PC-9 (cell line): ENCODE measurements at regions not wholly inside any gene's neighbourhood (a gene's known extent, or its start where the extent isn't known, plus 50 kb on each side); places are given as distances from the start of the nearest gene placed in this dataset.

Experiments
- BruUV-seq: library from RNA; stranded (reverse); fragments of 400-500 nt; replicated peaks from 2 replicates; lab custom pipeline; 2021; lab: Mats Ljungman, UMichigan
- CTCF ChIA-PET: fragments of 300-600 bp; sonication (Branson Sonifier 250); formaldehyde crosslinking; loops from one replicate; lab custom pipeline; 2022; ENCODE audit warnings: antibody characterized with exemption; lab: Charles Lee
- POLR2A ChIA-PET: fragments of 300-600 bp; sonication (Branson Sonifier 250); formaldehyde crosslinking; loops from one replicate; lab custom pipeline; 2022; ENCODE audit warnings: antibody characterized with exemption; ENCODE audit not compliant: unreplicated experiment; lab: Charles Lee
- DNase-seq, 2 experiments: peaks; one replicate each; pipeline versions ENCODE4 v3.0.0 to v3.0.0-alpha.2; 2015 to 2022; ENCODE audit warnings: mixed read lengths in 1 of 2
- H2AFZ ChIP-seq: fragments of 200-600 bp; sonication (generic); 2 replicates; pipeline ENCODE4 v1.8.1; 2017; ENCODE audit warnings: antibody characterized with exemption
- H3F3A ChIP-seq: fragments of 200-600 bp; sonication (generic); 2 replicates; pipeline ENCODE4 v1.8.1; 2017; ENCODE audit warnings: antibody characterized with exemption, mild to moderate bottlenecking, low read depth; ENCODE audit not compliant: insufficient read depth
- H3K27ac ChIP-seq: fragments of 200-600 bp; sonication (generic); 2 replicates; pipeline ENCODE4 v1.6.1; 2016; ENCODE audit warnings: mixed run types
- H3K27me3 ChIP-seq: fragments of 200-600 bp; sonication (generic); 2 replicates; pipeline ENCODE4 v1.6.1; 2016; ENCODE audit warnings: low read depth, mixed run types; ENCODE audit not compliant: insufficient read depth
- H3K36me3 ChIP-seq: fragments of 200-600 bp; sonication (generic); 2 replicates; pipeline ENCODE4 v1.6.1; 2016; ENCODE audit warnings: low read depth, mixed run types
- H3K4me1 ChIP-seq: fragments of 200-600 bp; sonication (generic); replicated peaks from 2 replicates; pipeline ENCODE4 v1.6.1; 2016; ENCODE audit warnings: mixed run types; ENCODE audit not compliant: insufficient read depth
- H3K4me2 ChIP-seq: fragments of 200-600 bp; sonication (generic); 2 replicates; pipeline ENCODE4 v1.6.1; 2017; ENCODE audit warnings: mixed run types
- H3K4me3 ChIP-seq: fragments of 200-600 bp; sonication (generic); 2 replicates; pipeline ENCODE4 v1.6.1; 2016; ENCODE audit warnings: mixed run types
- H3K79me2 ChIP-seq: fragments of 200-600 bp; sonication (generic); 2 replicates; pipeline ENCODE4 v1.6.1; 2017; ENCODE audit warnings: low read depth, mixed run types
- H3K9me2 ChIP-seq: fragments of 200-600 bp; sonication (generic); 2 replicates; pipeline ENCODE4 v1.8.1; 2017; ENCODE audit warnings: mild to moderate bottlenecking; ENCODE audit not compliant: insufficient read depth
- H3K9me3 ChIP-seq: fragments of 200-600 bp; sonication (generic); 2 replicates; pipeline ENCODE4 v1.8.1; 2016; ENCODE audit warnings: low read depth; ENCODE audit not compliant: insufficient read depth
- H4K20me1 ChIP-seq: fragments of 200-600 bp; sonication (generic); 2 replicates; pipeline ENCODE4 v1.8.1; 2017; ENCODE audit not compliant: insufficient read depth
- EZH2 ChIP-seq: fragments of 200-600 bp; sonication (generic); IDR thresholded peaks from 2 replicates; pipeline ENCODE4 v1.8.0; 2017; ENCODE audit warnings: antibody characterized with exemption, low read depth
- intact Hi-C: fragments of 100-400 bp; cut with micrococcal nuclease; formaldehyde crosslinking; loops from one replicate; pipeline ENCODE4 v1.10.0; 2022; ENCODE audit not compliant: unreplicated experiment
- TF ChIP-seq, protein P1 (sequence below): fragments of 200-600 bp; sonication (generic); conservative IDR thresholded peaks from 2 replicates; pipeline ENCODE4 v1.6.1; 2017; ENCODE audit warnings: mixed run types, antibody characterized with exemption, mild to moderate bottlenecking, moderate library complexity

DNA sequence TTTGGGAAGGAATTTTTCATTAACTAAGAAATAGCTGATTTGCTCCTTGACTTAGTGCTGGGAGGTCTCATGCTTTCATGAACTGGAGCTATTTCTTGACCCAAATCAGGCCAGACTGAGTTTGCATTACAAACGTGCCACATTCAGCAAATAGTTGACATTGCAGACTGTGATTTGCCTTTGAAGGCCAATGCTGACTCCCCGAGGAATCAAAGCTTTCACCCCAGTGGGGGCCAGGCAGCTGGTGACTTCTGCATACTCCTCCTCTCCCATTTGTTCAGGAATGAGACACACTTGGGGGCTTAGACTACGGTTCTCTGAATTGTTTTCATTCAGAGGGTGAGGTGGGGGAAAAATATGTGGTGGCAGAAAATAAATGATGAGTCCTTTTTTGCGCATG, 111.0 kb upstream of the JAZF1 start:
- Histone ChIP-seq H3K27me3 (no peaks in the 10 kb centered on the region), H3K4me1 (peaks cover 23% of the 10 kb centered on the region), H4K20me1 (no peaks in the 10 kb centered on the region), H2AFZ (no peak overlapping the region), H3K4me2 (no peak overlapping the region), H3F3A (peaks cover 10% of the 10 kb centered on the region), H3K4me3 (no peak overlapping the region), H3K9me3 (no peaks in the 10 kb centered on the region), H3K36me3 (no peaks in the 10 kb centered on the region), H3K79me2 (no peaks in the 10 kb centered on the region), H3K9me2 (no peaks in the 10 kb centered on the region), H3K27ac (no peak overlapping the region)
- no peak for DNase-seq
- CTCF ChIA-PET: no interaction called here
- intact Hi-C loops: no loop called here
- POLR2A ChIA-PET: no interaction called here
- TF ChIP-seq, protein P1, sequence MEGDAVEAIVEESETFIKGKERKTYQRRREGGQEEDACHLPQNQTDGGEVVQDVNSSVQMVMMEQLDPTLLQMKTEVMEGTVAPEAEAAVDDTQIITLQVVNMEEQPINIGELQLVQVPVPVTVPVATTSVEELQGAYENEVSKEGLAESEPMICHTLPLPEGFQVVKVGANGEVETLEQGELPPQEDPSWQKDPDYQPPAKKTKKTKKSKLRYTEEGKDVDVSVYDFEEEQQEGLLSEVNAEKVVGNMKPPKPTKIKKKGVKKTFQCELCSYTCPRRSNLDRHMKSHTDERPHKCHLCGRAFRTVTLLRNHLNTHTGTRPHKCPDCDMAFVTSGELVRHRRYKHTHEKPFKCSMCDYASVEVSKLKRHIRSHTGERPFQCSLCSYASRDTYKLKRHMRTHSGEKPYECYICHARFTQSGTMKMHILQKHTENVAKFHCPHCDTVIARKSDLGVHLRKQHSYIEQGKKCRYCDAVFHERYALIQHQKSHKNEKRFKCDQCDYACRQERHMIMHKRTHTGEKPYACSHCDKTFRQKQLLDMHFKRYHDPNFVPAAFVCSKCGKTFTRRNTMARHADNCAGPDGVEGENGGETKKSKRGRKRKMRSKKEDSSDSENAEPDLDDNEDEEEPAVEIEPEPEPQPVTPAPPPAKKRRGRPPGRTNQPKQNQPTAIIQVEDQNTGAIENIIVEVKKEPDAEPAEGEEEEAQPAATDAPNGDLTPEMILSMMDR: no peak
- no TSS peak for BruUV-seq

- Histone ChIP-seq H3K9me2 (no peaks in the 10 kb centered on the region), H3F3A (peaks cover 10% of the 10 kb centered on the region), H3K36me3 (no peaks in the 10 kb centered on the region), H3K79me2 (no peaks in the 10 kb centered on the region), H3K4me1 (peaks cover 23% of the 10 kb centered on the region), H3K4me3 (no peak overlapping the region), H2AFZ (no peak overlapping the region), H3K9me3 (no peaks in the 10 kb centered on the region), H3K27ac (peak overlapping the region; percentile 57), H3K4me2 (peak overlapping the region; percentile 36), H3K27me3 (no peaks in the 10 kb centered on the region), H4K20me1 (no peaks in the 10 kb centered on the region)
- intact Hi-C loops: no loop called here
- TF ChIP-seq, protein P1: no peak
- TF ChIP-seq EZH2: no peak
- ChIA-PET POLR2A (no interaction called here), CTCF (interaction anchor here (0.7 kb wide), 1 partner anchor 322 kb away, joined by 3 read pairs; no protein-coding TSS in a partner anchor)
- peak in 1 of 2 experiments; percentile 82 for DNase-seq
- no TSS peak for BruUV-seq
These were observed 112.4 kb upstream of the JAZF1 start for GRCh38 chr7:28292834-28293526.

- POLR2A ChIA-PET: no interaction called here
- H3F3A ChIP-seq: peaks cover 10% of the 10 kb centered on the region
- DNase-seq: peak in 1 of 2 experiments; percentile 94
- BruUV-seq: no TSS peak
- H3K4me2 ChIP-seq: peak overlapping the region; percentile 36
- H3K79me2 ChIP-seq: no peaks in the 10 kb centered on the region
- H3K36me3 ChIP-seq: no peaks in the 10 kb centered on the region
- no peak overlapping the region for H3K4me3 ChIP-seq
- CTCF ChIA-PET: interaction anchor here (0.7 kb wide), 1 partner anchor 321 kb away, joined by 3 read pairs; no protein-coding TSS in a partner anchor
- H4K20me1 ChIP-seq: no peaks in the 10 kb centered on the region
- H2AFZ ChIP-seq: no peak overlapping the region; the same call in 1 of the 2 replicates
- H3K4me1 ChIP-seq: peaks cover 23% of the 10 kb centered on the region
- H3K27me3 ChIP-seq: no peaks in the 10 kb centered on the region
- H3K27ac ChIP-seq: peak overlapping the region; percentile 57
- H3K9me2 ChIP-seq: no peaks in the 10 kb centered on the region
- no peaks in the 10 kb centered on the region for H3K9me3 ChIP-seq
- TF ChIP-seq, protein P1: no peak
- no peak for TF ChIP-seq EZH2
- intact Hi-C loops: no loop called here
These were observed 112.9 kb upstream of the JAZF1 start for GRCh38 chr7:28293527-28293835.
